ENCODE measurements at regions not wholly inside any gene's neighbourhood (a gene's known extent, or its start where the extent isn't known, plus 50 kb on each side); places are given as distances from the start of the nearest gene placed in this dataset.

GRCh38 chr15:38636597-38636996 is 72.0 kb upstream of the RASGRP1 start:
- CTCF ChIA-PET = interaction anchor here (0.8 kb wide), 1 partner anchor 11 kb away, joined by 3 read pairs; no protein-coding TSS in a partner anchor
- dilution Hi-C loops (cut with MboI; ENCODE audit: extremely low pct_ligation_motif_present, low sequenced_read_pairs) (no loop called here), intact Hi-C loops (cut with micrococcal nuclease) (no loop called here)

More at GRCh38 chr15:38636597-38636996, 72.0 kb upstream of the RASGRP1 start:
- H3K9me1 ChIP-seq (replicated peaks; ENCODE audit: control insufficient read depth, extremely low read depth, insufficient read depth, low read length) = no peaks in the 10 kb centered on the region
- H3K27ac ChIP-seq (ENCODE audit: insufficient read depth, low read depth, low read length) = no peak overlapping the region
- H2AFZ ChIP-seq (ENCODE audit: low read depth, low read length) = no peak overlapping the region
- no peaks in the 10 kb centered on the region for H3K9me3 ChIP-seq (replicated peaks; ENCODE audit: control insufficient read depth, insufficient read depth, low read length)
- H3K27me3 ChIP-seq (ENCODE audit: control insufficient read depth in 2 of 2, insufficient read depth in 2 of 2, low read length in 2 of 2) = peaks cover 15 to 18% of the 10 kb centered on the region in 2 experiments
- POLR2A ChIA-PET = interaction anchor here (0.6 kb wide), 1 partner anchor 447 kb away, joined by 8 read pairs; no protein-coding TSS in a partner anchor
- H3K36me3 ChIP-seq (ENCODE audit: control insufficient read depth in 2 of 2, extremely low read depth in 1 of 2, insufficient read depth in 2 of 2, low read length in 2 of 2) = no peaks in the 10 kb centered on the region
- no peak for FAIRE-seq
- TF ChIP-seq EZH2 (IDR thresholded peaks at IDR 0.05; ENCODE audit: borderline replicate concordance, low read depth, low read length, severe bottlenecking) (no peak), POLR2AphosphoS5 (IDR thresholded peaks at IDR 0.05; ENCODE audit: insufficient read depth, low read depth, low read length) (no peak), JUN (IDR thresholded peaks at IDR 0.05; ENCODE audit: borderline replicate concordance, insufficient read depth, insufficient read length, low read depth) (no peak), MYC (IDR thresholded peaks at IDR 0.05; ENCODE audit: low read depth, low read length) (no peak), GATA2 (IDR thresholded peaks at IDR 0.05; ENCODE audit: insufficient read depth, insufficient read length, low read depth, low read length) (no peak), POLR2A (IDR thresholded peaks at IDR 0.05; ENCODE audit: low read depth, low read length) (no peak), FOS (IDR thresholded peaks at IDR 0.05; ENCODE audit: borderline replicate concordance, insufficient read depth, low read length) (no peak)
- TF ChIP-seq, protein P1, sequence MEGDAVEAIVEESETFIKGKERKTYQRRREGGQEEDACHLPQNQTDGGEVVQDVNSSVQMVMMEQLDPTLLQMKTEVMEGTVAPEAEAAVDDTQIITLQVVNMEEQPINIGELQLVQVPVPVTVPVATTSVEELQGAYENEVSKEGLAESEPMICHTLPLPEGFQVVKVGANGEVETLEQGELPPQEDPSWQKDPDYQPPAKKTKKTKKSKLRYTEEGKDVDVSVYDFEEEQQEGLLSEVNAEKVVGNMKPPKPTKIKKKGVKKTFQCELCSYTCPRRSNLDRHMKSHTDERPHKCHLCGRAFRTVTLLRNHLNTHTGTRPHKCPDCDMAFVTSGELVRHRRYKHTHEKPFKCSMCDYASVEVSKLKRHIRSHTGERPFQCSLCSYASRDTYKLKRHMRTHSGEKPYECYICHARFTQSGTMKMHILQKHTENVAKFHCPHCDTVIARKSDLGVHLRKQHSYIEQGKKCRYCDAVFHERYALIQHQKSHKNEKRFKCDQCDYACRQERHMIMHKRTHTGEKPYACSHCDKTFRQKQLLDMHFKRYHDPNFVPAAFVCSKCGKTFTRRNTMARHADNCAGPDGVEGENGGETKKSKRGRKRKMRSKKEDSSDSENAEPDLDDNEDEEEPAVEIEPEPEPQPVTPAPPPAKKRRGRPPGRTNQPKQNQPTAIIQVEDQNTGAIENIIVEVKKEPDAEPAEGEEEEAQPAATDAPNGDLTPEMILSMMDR (IDR thresholded peaks at IDR 0.05; ENCODE audit: extremely low read depth in 1 of 2, insufficient read depth in 1 of 2, low read depth in 1 of 2, low read length in 2 of 2) = no peak
- TF ChIP-seq, protein P2, sequence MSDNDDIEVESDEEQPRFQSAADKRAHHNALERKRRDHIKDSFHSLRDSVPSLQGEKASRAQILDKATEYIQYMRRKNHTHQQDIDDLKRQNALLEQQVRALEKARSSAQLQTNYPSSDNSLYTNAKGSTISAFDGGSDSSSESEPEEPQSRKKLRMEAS (IDR thresholded peaks at IDR 0.05; ENCODE audit: insufficient read depth, insufficient read length) = no peak
- no peaks in the 10 kb centered on the region for H3K79me2 ChIP-seq (ENCODE audit: control insufficient read depth, insufficient read depth, low read length)
- no TSS peak for BruUV-seq (replicated peaks)
- H4K20me1 ChIP-seq (replicated peaks; ENCODE audit: control insufficient read depth, extremely low read depth, insufficient read depth, low read length) = no peaks in the 10 kb centered on the region
- no peaks in the 10 kb centered on the region for H3K4me1 ChIP-seq (ENCODE audit: control insufficient read depth, extremely low read depth, insufficient read depth, low read length)
- no peak overlapping the region for H3K9ac ChIP-seq (replicated peaks; ENCODE audit: extremely low read depth, insufficient read depth, low read length)
- DNase-seq (ENCODE audit: low read depth, low spot score) = no peak
- no peak overlapping the region for H3K4me2 ChIP-seq (ENCODE audit: insufficient read depth, low read length)
- H3K4me3 ChIP-seq (replicated peaks in 1 of 3; ENCODE audit: insufficient read depth in 1 of 3, low read depth in 1 of 3, low read length in 3 of 3) = no peak overlapping the region

All from endothelial cell of umbilical vein (primary cell).